Tibial nerve (tissue), 4 donors: ENCODE measurements at regions not wholly inside any gene's neighbourhood (a gene's known extent, or its start where the extent isn't known, plus 50 kb on each side); places are given as distances from the start of the nearest gene placed in this dataset.

Experiments
- CTCF ChIP-seq, 5 experiments: fragments of 200-600 bp in 3 of 5; fragments of 450-650 bp in 2 of 5; sonication (generic) in 3 of 5; IDR thresholded peaks; one replicate each; pipeline ENCODE4 v1.5.1; 2016 to 2019; ENCODE audit warnings: antibody characterized with exemption in 5 of 5, mild to moderate bottlenecking in 3 of 5, moderate library complexity in 2 of 5
- EP300 ChIP-seq, 2 donors: sonication (generic); formaldehyde crosslinking; IDR thresholded peaks; one replicate each; pipeline ENCODE4 v1.6.1; 2017; ENCODE audit warnings: antibody characterized with exemption in 2 of 2, mild to moderate bottlenecking in 1 of 2
- POLR2A ChIP-seq, 2 donors: fragments of 450-650 bp; IDR thresholded peaks; one replicate each; pipeline ENCODE4 v1.6.1; 2017; ENCODE audit warnings: antibody characterized with exemption in 2 of 2, mild to moderate bottlenecking in 2 of 2, moderate library complexity in 2 of 2

GRCh38 chr3:88291486-88291885 lies 141.7 kb downstream of the C3orf38 start:
- TF ChIP-seq CTCF (IDR thresholded peaks at IDR 0.05), result no peak
- no peak for TF ChIP-seq POLR2A (IDR thresholded peaks at IDR 0.05)
- TF ChIP-seq EP300 (IDR thresholded peaks at IDR 0.05), result no peak
